ENCODE measurements at regions not wholly inside any gene's neighbourhood (a gene's known extent, or its start where the extent isn't known, plus 50 kb on each side); places are given as distances from the start of the nearest gene placed in this dataset.

DNA sequence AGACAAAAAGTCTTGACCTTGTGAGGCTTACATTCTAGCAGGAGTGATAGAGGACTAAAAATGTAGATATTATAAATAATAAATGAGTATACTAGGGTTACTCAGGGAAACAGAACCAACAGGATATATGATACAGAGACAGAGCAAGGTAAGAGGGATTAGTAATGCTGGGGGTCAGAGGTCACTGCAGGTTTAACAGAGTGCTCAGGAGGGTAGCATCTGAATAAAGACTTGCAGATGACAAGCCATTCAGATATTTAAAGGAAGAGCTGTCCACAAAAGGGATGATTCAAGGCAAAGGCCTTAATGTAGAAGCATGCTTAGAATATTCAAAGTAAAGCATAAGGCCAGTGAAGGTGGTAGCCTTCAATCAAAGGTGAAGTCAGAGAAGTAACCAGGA lies 65.6 kb upstream of the SEMA6A start:
- TF ChIP-seq, protein P1, sequence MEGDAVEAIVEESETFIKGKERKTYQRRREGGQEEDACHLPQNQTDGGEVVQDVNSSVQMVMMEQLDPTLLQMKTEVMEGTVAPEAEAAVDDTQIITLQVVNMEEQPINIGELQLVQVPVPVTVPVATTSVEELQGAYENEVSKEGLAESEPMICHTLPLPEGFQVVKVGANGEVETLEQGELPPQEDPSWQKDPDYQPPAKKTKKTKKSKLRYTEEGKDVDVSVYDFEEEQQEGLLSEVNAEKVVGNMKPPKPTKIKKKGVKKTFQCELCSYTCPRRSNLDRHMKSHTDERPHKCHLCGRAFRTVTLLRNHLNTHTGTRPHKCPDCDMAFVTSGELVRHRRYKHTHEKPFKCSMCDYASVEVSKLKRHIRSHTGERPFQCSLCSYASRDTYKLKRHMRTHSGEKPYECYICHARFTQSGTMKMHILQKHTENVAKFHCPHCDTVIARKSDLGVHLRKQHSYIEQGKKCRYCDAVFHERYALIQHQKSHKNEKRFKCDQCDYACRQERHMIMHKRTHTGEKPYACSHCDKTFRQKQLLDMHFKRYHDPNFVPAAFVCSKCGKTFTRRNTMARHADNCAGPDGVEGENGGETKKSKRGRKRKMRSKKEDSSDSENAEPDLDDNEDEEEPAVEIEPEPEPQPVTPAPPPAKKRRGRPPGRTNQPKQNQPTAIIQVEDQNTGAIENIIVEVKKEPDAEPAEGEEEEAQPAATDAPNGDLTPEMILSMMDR (IDR thresholded peaks at IDR 0.05): no peak
- no peak for TF ChIP-seq ZFX (IDR thresholded peaks at IDR 0.05; ENCODE audit: borderline replicate concordance)
- H3K27ac ChIP-seq: no peak overlapping the region

DNA sequence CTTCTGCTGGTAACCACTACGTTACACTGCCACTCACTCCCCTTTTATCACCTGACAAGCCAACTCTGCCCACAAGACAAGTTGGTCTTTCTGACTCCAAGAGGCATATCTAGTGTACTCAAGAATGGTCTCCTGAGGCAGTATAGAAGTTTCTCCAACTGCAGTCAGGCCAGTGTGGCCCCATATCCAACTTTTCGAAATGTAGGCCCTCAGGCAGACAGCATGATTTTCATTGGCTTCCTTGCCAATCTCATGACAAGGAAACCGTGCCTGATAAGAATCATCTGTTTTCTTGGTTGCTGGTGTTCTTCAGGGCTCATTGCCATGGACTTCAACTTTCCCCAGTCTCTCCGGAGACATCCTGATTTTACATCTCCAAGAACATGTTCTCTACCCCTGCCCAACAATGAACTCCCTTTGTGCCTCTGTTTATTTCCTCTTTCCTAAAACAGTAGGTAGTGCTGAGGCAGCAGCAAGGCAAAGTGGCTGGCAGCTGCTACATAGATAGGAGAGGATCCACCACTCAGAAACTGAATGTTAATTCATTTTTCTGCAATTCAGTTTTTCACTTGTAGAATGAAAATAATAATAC lies 62.6 kb upstream of the SEMA6A start:
- H3K27ac ChIP-seq: no peak overlapping the region
- TF ChIP-seq ZFX (IDR thresholded peaks at IDR 0.05; ENCODE audit: borderline replicate concordance): no peak
- TF ChIP-seq, protein P1 (IDR thresholded peaks at IDR 0.05): no peak

DNA sequence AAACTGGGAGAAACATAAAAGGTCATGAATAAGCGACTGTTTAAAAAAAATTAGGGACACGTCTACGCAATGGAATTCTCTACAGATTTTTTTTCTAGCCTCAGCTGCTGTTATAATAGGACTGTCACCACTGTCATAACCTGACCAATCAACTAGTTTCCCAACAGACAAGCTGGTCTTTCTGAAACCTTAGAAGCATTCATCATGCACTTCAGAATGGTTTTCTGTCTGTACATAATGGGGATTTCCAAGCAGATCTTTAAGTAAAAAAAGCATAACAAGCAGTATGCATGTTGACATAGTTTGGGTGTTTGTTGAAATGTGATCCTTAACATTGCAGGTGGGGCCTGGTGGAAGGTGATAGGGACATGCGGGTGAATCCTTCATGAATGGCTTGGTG lies 58.3 kb upstream of the SEMA6A start:
- no peak overlapping the region for H3K27ac ChIP-seq
- TF ChIP-seq, protein P1 (IDR thresholded peaks at IDR 0.05): no peak
- no peak for TF ChIP-seq ZFX (IDR thresholded peaks at IDR 0.05; ENCODE audit: borderline replicate concordance)

DNA sequence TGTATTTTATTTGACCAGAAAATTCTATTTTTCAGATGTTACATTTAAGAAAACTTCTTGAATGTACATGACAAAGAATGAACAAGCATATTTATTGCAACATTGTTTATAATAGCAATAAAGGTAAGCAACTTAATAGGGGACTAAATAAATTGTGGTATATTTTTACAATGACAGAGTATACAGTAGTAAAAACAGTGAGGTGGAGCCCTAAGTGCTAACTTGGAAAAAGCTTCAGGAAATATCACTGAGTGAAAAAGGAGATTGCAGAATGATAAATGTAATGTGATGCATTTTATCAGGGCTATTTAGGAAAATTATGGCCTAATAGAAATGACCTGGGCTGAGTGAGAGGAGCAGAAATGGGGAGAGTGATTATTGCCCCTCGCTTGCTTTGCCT lies 56.5 kb upstream of the SEMA6A start:
- TF ChIP-seq, protein P1 (IDR thresholded peaks at IDR 0.05): no peak
- no peak for TF ChIP-seq ZFX (IDR thresholded peaks at IDR 0.05; ENCODE audit: borderline replicate concordance)
- H3K27ac ChIP-seq: 0 out of 2 replicates have a peak overlapping the region, but pooled peaks have one; percentile 19

DNA sequence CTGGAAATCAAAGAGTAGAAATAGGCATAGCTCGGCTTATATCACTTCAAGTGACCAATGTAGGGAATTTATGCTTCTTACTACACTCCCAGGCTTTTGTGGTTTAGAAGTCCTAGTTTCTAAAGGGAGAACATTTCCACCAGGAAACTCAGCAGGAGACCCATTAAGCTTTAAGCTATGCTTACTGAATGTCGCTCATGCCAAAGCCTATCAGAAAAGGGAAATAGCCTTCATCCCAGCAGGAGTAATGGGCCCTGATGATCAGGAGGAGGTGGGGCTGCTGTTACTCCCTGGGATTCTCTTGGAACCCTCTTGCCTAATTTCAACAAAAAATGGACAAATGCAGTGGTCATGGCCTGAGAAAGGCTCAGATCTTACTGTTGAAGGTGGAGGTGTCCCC lies 54.5 kb upstream of the SEMA6A start:
- H3K27ac ChIP-seq: no peak overlapping the region
- TF ChIP-seq, protein P1 (IDR thresholded peaks at IDR 0.05): no peak
- no peak for TF ChIP-seq ZFX (IDR thresholded peaks at IDR 0.05; ENCODE audit: borderline replicate concordance)

DNA sequence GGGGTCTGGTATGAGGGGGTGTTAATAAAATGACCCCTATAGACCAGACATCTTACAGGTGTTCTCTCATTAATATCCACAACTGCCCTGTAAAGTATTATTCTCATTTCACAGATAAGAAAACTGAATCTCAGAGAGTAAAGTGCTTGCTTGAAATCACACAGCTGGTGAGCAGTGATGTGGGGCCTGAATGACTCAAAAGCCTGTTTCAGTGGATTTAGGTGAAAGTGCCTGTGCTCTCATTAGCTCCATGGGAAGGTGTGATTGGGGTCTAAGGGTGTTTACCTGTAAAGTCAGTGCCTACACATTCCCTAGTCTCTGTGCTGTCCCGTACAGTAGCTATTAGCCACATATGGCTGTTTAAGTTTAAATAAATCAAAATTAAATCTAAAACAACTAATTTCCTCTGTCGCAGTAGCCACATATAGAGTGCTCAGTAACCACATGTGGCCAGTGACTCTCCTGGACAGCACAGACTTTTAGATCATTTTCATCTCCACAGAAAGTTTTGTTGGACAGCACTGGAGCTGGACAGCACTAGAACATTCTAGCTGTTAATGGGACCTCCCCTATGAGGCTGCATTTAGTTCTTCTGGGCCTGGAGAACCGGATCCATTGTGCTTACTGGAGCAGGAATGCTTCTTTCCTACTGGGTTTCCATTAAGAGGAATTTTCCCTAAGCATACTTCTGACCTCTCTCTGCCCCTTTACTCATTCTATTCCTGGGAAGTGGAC lies 52.5 kb upstream of the SEMA6A start:
- TF ChIP-seq ZFX (IDR thresholded peaks at IDR 0.05; ENCODE audit: borderline replicate concordance): no peak
- TF ChIP-seq, protein P1 (IDR thresholded peaks at IDR 0.05): no peak
- no peak overlapping the region for H3K27ac ChIP-seq

DNA sequence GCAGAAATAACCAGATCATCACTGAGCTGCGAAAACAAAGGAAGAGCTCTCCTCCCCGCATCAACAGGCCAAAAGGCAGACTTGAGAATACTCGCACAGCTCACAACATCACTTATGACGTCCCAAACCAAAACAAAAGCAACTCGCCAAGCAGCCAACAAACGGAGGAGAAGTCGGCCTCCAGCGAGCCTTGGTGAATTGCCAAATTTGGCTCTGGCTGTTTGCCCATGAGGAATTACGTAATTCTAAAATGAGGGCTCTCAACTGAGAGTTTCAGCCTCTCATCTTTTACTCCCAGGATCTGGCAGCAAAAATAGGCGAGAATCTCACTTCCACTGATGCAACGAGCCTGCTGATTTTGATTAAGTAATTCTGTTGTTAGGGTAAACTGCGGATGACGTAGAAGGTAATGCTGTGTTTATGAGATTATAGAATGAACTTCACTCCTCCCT lies 51.7 kb upstream of the SEMA6A start:
- no peak for TF ChIP-seq ZFX (IDR thresholded peaks at IDR 0.05; ENCODE audit: borderline replicate concordance)
- TF ChIP-seq, protein P1 (IDR thresholded peaks at IDR 0.05): no peak

More for the DNA sequence above, 51.7 kb upstream of the SEMA6A start:
- H3K27ac ChIP-seq: no peak overlapping the region

Measured in 22Rv1 (cell line).